Epithelial cell of esophagus (primary cell): ENCODE measurements at regions not wholly inside any gene's neighbourhood (a gene's known extent, or its start where the extent isn't known, plus 50 kb on each side); places are given as distances from the start of the nearest gene placed in this dataset.

ENCODE experiments used
- DNase-seq: peaks from one replicate; pipeline ENCODE4 v3.0.0; 2010; ENCODE audit warnings: low read depth
- H3K4me3 ChIP-seq: 2 replicates; pipeline ENCODE4 v1.5.1; 2011; ENCODE audit warnings: mild to moderate bottlenecking, low read length, control low read depth
- CTCF ChIP-seq: IDR thresholded peaks from 2 replicates; pipeline ENCODE4 v1.5.1; 2011; ENCODE audit warnings: low read depth, mild to moderate bottlenecking, low read length, control low read depth, inconsistent platforms; ENCODE audit not compliant: insufficient read depth; ENCODE audit errors: missing control alignments

DNA sequence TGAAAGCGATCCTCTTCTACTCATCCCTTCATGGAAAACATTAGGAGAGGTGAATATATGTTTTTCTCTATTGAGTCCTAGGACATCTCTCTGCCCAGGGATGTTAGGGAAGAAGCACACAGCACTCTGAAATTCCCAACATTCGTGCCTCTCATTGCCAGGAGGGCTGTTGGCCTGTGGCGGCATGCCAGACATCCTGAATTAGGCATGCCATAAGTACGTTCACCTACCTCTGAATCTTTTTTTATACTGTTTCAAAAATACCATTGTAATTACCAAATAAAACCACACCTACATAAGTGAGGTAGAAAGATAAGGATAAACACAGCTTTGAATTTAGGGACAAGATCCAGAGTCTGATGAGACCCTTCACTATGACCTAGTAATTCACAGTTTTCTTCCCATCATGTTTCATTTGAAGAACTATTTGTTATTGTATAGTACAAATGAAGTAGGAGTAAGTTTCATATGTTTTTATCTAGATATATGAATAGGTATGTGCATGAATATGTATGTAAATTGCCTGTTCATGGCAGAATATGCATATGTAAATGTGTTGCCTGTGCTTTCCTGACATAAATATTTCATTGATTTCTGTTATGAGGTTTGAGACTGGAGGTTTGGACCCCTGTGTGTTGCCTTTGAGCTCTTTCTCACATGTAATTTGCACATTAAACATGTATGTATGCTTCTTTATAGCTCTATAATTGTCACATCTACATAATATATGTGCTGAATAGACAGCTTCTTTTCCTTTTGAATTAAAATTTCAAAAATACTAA lies 66.6 kb upstream of the STAM2 start:
- no peak for TF ChIP-seq CTCF
- DNase-seq, result peak; percentile 89
- H3K4me3 ChIP-seq, result no peak overlapping the region

DNA sequence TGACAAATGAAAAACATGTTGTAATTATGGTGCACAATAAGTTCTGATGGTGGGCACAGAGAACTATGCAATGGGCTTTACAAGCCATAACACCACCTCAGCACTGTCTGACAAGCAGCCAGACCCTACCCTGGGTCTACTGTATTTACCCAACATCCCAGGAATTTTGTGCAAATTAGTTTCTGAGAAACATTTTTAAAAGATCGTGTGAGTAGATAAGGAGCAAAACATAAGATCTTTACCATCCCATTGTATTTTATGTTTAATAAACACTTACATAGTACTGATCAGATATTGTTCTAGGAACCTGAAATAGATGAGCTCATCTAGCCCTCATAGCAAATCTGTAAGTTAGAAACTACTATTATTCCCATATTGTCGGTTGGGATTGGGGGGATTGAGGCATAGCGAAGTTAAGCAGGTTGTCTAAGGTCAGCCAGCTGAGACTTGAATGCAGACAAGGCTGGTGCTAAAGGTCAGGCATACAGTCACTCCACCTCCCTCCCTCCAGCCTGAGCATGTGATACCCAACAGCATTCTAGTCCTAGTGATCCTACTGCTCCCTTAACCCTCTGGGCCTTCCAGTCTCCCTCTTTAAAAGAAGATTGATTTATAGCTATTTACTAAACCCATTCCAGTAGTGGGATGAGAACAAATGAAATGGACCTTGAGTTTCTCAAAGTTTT lies 67.4 kb upstream of the STAM2 start:
- H3K4me3 ChIP-seq, result no peak overlapping the region
- no peak for TF ChIP-seq CTCF
- DNase-seq, result no peak

- TF ChIP-seq CTCF, result no peak
- DNase-seq, result no peak
- no peak overlapping the region for H3K4me3 ChIP-seq
Measured at GRCh38 chr2:152243761-152244640, 68.4 kb upstream of the STAM2 start.

- no peak for DNase-seq
- no peak overlapping the region for H3K4me3 ChIP-seq
- no peak for TF ChIP-seq CTCF
Measured at GRCh38 chr2:152245653-152246052, 70.1 kb upstream of the STAM2 start.

DNA sequence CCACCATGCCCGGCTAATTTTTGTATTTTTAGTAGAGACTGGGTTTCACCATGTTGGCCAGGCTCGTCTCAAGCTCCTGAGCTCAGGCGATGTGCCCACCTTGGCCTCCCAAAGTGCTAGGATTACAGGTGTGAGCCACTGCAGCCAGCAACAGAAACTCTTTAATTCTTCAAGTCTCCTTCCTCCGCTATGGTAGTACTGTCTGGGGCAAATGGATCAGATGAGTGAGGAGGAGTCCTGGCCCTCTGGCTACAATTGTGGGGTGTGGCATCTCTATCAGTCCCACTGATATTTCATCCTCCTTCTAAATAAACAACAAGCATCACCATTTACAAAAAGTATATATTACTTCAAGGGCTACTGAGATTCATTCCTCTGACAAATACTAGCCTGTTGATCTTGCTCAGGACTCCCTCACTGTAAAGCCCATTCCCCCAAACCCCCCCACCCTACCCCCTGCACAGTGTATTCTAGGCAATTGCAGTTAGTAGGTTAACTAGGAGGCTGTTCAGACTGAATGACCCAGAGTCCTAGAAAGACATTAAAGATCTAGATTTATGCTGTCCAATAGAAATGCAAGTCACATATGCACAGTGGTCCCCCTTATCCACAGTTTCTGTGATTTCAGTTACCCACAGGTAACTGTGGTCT lies 71.2 kb upstream of the STAM2 start:
- no peak for DNase-seq
- H3K4me3 ChIP-seq, result no peak overlapping the region
- TF ChIP-seq CTCF, result no peak

GRCh38 chr2:152247337-152247695 lies 71.8 kb upstream of the STAM2 start:
- peak; percentile 62 for DNase-seq
- no peak overlapping the region for H3K4me3 ChIP-seq
- TF ChIP-seq CTCF, result no peak
